GM21360 (cell line): ENCODE measurements at regions not wholly inside any gene's neighbourhood (a gene's known extent, or its start where the extent isn't known, plus 50 kb on each side); places are given as distances from the start of the nearest gene placed in this dataset.
"Not testable (repeated sequence)": the region's sequence is repeated elsewhere in the genome, so short reads cannot be mapped to it uniquely, and the experiment has no call there.

Source experiments
- ATAC-seq: cut with Tn5 transposase; IDR thresholded peaks from one replicate; pipeline ENCODE4 v1.9.1; 2021; ENCODE audit warnings: mild to moderate bottlenecking, moderate library complexity; ENCODE audit not compliant: unreplicated experiment

DNA sequence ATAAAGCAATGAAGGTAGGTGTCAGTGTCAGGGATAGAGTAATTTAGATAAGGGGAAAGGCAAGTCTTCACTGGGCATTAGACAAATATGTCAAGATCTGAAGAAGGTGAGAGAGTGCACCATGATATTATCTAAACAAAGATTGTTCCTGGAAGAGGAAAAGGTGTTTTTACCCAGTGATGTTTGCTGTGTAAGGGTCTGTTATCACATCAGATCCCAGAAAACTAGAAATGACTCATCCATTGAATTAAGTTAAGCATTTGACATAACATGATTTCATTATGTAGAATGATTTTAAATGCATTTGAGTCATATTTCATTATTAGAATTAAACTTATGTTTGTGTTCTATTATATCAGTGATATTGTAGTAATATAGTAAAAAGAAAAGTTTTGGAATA, 1279.5 kb upstream of the CITED2 start:
- no peak for ATAC-seq

DNA sequence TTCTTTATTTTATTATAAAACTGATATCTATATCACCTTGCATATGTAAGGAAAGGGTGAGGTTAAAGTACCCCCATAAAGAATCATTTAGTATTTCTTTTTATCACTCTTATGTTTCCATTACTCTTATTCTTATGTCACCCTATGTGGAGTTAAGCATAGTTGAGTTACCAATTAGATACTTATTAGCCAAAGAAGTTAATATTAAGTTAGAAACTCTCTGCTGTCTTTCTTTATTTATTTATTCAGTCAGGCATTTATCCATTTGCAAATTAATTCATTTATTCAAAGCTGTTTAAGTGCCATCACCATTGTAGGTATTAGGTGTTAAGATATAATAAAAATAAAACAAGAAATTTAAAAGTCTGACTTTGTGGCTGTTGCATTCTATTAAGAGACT, 1279.1 kb upstream of the CITED2 start:
- no peak for ATAC-seq

GRCh38 chr6:140649502-140649901, 1275.1 kb upstream of the CITED2 start:
- not testable (repeated sequence) for ATAC-seq

DNA sequence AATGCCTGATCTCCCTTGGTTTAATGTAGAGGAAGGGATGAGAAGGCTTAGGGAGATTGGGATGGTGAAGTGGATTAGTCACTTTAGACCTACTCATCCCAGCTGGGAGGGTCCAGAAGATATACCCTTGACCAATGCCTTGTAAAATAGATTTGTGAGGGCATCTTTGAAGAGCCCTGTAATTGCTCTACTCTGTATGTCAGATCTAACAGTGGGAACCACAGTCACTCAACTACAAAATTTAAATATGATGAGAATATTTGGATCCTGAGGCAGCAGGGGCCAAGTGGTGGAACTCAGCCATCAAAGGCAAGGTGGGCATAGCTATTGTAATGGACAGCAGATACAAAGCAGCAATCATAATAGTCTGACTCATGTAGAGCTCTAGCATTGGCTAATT, 1272.9 kb upstream of the CITED2 start:
- ATAC-seq: not testable (repeated sequence)

DNA sequence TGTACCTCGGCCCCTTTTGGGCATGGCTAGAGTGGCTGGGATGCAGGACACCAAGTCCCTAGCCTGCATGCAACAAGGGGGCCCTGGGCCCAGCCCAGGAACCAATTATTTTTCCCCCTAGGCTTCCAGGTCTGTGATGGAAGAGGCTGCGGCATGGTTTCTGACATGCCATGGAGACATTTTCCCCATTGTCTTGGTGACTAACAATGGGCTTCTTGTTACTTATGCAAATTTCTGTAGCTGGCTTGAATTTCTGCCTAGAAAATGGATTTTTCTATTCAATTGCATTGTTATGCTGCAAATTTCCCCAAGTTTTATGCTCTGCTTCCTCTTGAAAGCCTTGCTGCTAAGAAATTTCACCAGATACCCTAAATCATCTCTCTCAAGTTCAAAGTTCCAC, 1269.6 kb upstream of the CITED2 start:
- no peak for ATAC-seq

GRCh38 chr6:140641412-140641811, 1267.0 kb upstream of the CITED2 start:
- ATAC-seq: peak; percentile 87

GRCh38 chr6:140636908-140637402, 1262.5 kb upstream of the CITED2 start:
- no peak for ATAC-seq

DNA sequence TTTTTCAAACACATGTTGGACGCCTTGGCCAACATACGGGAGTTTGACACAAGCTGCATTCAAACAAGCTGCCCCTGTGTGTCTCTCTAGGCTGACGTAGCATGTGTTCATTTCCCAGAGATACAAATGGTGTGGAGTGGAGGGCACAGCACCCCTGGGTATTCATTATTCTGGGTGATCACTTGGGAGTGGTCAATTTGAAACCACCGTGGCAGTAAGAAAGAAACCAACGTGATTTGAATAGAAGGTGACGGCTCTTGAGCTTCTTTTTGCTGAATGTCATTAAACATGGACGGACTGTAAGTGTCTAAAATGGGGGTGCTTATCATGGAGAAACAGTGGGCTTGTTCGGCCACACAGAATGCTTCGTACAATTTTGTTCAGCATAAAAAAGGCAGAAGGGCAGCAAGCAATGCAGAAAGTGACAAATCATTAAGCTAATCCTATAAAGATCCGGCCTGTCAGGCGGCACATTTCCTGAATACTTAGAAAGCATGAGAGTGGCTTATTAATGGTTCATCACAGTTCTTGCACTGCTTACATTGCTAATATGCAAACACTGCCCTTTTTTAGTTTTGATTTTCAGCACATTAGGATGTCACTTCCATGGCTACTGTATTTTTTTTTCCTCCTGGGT, 1261.9 kb upstream of the CITED2 start:
- no peak for ATAC-seq

GRCh38 chr6:140627002-140627401, 1252.6 kb upstream of the CITED2 start:
- ATAC-seq: no peak

- no peak for ATAC-seq
Measured at GRCh38 chr6:140623498-140623897, 1249.0 kb upstream of the CITED2 start.

GRCh38 chr6:140620496-140620895, 1246.0 kb upstream of the CITED2 start:
- ATAC-seq: no peak

- no peak for ATAC-seq
Measured at GRCh38 chr6:140609956-140610355, 1235.5 kb upstream of the CITED2 start.

DNA sequence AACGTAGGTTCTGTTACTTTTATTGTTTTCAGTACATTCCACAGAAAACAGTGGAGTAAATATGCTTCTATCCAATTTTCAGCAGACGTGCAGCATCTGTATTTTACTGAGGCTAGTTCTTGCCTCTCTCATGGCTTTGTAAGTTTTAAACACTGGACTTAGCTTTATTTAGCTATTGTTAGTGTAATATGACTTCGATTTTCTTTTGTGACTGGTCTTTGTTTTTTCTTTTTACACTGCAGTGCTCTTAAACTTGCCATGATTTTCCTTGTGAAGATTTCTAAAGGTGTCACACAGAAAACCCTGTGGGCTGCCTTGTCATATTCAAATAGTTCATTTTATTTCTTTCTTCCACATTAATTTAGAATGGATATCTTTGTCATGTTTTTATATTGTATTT, 1234.9 kb upstream of the CITED2 start:
- no peak for ATAC-seq

DNA sequence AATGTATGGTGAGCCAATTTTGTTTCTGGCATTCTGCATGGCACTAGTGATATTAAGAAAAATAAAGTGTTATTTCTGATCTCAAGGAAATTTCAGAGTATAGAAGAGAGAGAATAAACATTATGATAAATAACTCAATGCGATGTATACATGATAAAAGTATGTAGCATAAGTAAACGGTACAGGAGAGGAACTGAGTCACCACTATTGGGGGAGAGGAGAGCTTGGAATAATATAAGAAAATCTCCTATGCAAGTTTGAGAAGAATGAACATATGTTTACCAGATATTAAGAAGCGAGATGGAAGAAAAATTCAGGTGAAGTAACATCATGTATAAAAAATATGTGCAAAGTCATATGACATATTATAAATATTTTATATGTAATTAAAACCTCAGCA, 1230.3 kb upstream of the CITED2 start:
- ATAC-seq: no peak

- ATAC-seq: no peak
Measured at GRCh38 chr6:140602431-140603248, 1228.2 kb upstream of the CITED2 start.

- ATAC-seq: no peak
Measured at GRCh38 chr6:140601021-140601808, 1226.8 kb upstream of the CITED2 start.

- no peak for ATAC-seq
Measured at GRCh38 chr6:140599916-140600315, 1225.5 kb upstream of the CITED2 start.

DNA sequence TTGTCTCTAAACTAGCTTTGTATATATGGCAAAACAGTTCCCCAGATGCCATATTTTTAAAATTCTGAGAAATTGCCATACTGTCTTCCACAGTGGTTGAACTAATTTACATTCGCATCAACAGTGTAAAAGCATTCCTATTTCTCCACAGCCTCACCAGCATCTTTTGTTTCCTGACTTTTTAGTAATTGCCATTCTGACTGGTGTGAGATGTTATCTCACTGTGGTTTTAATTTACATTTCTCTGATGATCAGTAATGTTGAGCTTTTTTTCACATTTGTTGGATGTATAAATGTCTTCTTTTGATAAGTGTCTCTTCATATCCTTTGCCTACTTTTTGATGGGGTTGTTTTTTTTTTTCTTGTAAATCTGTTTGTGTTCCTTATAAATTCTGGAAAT, 1222.7 kb upstream of the CITED2 start:
- ATAC-seq: no peak

- no peak for ATAC-seq
Measured at GRCh38 chr6:140594806-140595128, 1220.3 kb upstream of the CITED2 start.

GRCh38 chr6:140592877-140593276, 1218.4 kb upstream of the CITED2 start:
- ATAC-seq: no peak

DNA sequence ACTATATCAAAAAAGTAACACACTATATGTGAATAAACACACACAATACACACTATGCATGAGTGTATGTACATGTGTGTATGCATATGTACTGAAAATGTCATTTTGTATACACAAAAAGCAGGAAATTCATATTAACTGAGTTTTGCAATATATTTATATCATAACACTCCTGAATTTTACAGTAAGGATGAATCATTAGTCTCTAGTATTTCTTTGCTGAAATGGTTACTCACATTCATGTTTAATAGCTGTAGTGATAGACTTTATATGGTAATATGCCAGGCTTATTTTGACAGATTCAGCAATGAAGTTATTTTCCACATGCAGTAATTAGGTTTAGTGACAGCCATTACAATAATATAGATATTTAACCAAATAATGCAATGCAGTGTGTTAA, 1216.2 kb upstream of the CITED2 start:
- ATAC-seq: no peak
